ENCODE measurements at regions not wholly inside any gene's neighbourhood (a gene's known extent, or its start where the extent isn't known, plus 50 kb on each side); places are given as distances from the start of the nearest gene placed in this dataset.

DNA sequence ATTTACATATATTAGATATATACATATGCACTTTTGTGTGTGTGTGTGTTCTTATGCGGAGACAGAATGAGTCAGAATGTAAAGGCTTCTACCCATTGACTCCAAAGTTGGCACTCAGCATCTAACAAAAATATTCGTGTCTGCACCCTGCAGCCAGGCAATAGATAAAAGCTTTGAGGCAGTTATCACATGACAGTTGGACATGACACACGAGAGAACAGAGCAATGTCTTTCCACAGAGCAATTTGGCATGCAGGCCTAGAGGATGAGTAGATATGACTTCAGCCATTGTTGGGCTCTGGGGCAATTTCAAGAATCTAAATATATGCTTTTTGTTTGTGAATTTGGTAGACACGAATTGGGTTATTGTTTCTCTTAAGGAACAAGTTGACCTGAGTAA, 391.2 kb downstream of the SLITRK2 start:
- TF ChIP-seq ZNF384 (IDR thresholded peaks at IDR 0.05) (no peak), TARDBP (IDR thresholded peaks at IDR 0.05) (no peak), FOXM1 (IDR thresholded peaks at IDR 0.05; ENCODE audit: borderline replicate concordance) (no peak), FOXK2 (IDR thresholded peaks at IDR 0.05) (no peak), FOXA1 (IDR thresholded peaks at IDR 0.05) (no peak), BHLHE40 (IDR thresholded peaks at IDR 0.05; ENCODE audit: borderline replicate concordance) (no peak), SP1 (IDR thresholded peaks at IDR 0.05) (no peak), ELF4 (IDR thresholded peaks at IDR 0.05) (no peak), LEF1 (IDR thresholded peaks at IDR 0.05; ENCODE audit: borderline replicate concordance) (no peak), ARNT (IDR thresholded peaks at IDR 0.05) (no peak), NFRKB (IDR thresholded peaks at IDR 0.05) (no peak)
- TF ChIP-seq, protein P1, sequence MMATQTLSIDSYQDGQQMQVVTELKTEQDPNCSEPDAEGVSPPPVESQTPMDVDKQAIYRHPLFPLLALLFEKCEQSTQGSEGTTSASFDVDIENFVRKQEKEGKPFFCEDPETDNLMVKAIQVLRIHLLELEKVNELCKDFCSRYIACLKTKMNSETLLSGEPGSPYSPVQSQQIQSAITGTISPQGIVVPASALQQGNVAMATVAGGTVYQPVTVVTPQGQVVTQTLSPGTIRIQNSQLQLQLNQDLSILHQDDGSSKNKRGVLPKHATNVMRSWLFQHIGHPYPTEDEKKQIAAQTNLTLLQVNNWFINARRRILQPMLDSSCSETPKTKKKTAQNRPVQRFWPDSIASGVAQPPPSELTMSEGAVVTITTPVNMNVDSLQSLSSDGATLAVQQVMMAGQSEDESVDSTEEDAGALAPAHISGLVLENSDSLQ (IDR thresholded peaks at IDR 0.05) = no peak
